Head of caudate nucleus (tissue), 42 donors: ENCODE measurements at regions not wholly inside any gene's neighbourhood (a gene's known extent, or its start where the extent isn't known, plus 50 kb on each side); places are given as distances from the start of the nearest gene placed in this dataset.
A peak's percentile ranks its signal among the peaks of the same experiment; 100 is the strongest.
"Not testable (repeated sequence)": the region's sequence is repeated elsewhere in the genome, so short reads cannot be mapped to it uniquely, and the experiment has no call there.

Source experiments
- DNase-seq, 42 donors: peaks; one replicate each; pipeline versions ENCODE4 v3.0.0 to v3.0.0-alpha.2; 2020 to 2021; ENCODE audit warnings: mixed read lengths in 7 of 42
- intact Hi-C: fragments of 100-400 bp; cut with DNase I; formaldehyde crosslinking; loops from one replicate; pipeline ENCODE4 v1.15.0; 2022

GRCh38 chr16:9622268-9622667 lies 530.8 kb downstream of the HAPSTR1 start:
- intact Hi-C loops = no loop called here

DNA sequence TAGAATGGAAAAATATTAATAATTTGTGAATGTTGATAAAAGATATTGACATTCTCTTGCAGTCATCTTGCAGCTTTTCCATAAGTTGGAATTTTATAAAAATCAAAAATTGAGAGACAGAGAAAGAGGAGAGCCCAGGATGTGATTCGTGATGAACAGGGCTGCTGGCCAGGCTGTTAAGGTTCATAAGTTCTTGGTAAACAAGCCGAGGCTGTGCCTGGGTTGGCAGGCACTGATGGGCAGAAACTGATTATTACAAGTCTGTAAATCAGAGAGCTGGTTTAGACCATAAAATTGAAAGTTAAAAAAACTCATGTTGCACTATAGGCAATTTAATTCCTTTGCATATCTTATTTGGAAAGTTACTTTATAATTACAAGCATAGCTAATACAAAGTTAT lies 533.7 kb downstream of the HAPSTR1 start:
- DNase-seq = no peak
- intact Hi-C loops = no loop called here

More at GRCh38 chr16:9622268-9622667, 530.8 kb downstream of the HAPSTR1 start:
- no peak for DNase-seq

- intact Hi-C loops = no loop called here
- no peak for DNase-seq
Observed at GRCh38 chr16:9627427-9627826, 536.0 kb downstream of the HAPSTR1 start.

DNA sequence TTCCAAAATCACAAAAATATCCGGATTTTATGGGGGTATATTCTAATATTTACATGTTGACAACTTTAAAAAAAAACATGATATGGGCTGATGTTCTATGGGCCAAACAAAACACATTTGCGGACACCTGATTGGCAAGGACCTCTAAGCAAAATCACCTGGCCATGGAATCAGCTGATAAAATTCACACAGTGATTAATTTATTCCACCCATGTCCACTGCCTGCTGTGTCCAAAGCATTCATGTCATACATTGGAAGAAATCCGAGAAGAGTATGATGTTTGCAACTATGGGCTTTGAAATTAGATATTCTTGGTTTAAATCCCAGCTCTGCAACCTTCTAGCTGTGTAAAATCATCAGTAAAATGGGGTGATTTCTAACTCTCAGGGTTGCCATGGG lies 538.7 kb downstream of the HAPSTR1 start:
- DNase-seq = no peak
- intact Hi-C loops = no loop called here

DNA sequence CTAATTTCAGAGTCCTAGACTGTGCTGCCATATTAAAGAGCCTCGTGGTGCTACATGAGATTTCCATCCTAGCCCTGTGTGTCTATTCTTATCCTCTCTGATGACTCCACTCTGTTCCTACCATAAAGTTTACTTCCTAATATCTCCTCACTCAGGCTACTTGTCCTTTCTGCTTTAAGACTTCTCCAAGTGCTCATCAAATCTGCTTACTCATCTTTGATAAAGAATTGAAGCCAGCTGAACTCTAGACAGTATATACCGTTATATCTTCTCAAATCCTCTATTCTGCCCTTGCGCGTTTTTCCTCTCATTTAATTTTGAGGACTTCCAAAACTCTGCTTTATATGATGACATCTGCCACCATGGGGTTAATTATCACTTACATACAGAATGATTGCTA lies 539.5 kb downstream of the HAPSTR1 start:
- intact Hi-C loops = no loop called here

GRCh38 chr16:9633844-9634243 lies 542.4 kb downstream of the HAPSTR1 start:
- intact Hi-C loops = no loop called here
- DNase-seq = no peak

More for the DNA sequence above, 539.5 kb downstream of the HAPSTR1 start:
- DNase-seq = no peak

GRCh38 chr16:9635150-9635720 lies 543.8 kb downstream of the HAPSTR1 start:
- intact Hi-C loops, DNase-seq: not testable (repeated sequence)

GRCh38 chr16:9644258-9644657 lies 538.0 kb downstream of the GRIN2A start:
- no peak for DNase-seq
- intact Hi-C loops = no loop called here

DNA sequence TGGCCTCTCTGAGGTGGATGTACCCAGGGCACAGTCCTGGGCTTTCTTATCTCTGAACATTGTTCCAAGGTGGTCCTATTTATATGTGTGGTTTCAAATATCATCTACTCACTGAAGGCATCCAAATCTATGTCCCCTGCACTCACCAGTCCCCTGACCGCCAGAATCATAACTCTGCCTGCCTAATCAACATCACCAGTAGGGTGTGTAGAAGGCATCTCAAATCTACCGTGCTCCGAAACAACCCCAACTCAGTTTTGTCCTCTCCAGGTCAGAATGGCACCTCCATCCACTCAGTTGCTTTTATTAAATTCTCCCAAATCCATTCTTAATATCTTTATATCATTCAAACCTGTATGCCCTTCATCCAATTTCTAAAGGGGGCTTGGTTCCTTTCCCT lies 536.3 kb downstream of the GRIN2A start:
- intact Hi-C loops = loop anchor here (5.0 kb wide), 1 partner anchor 536 kb away; the partner anchor contains the start of gene GRIN2A
- no peak for DNase-seq

GRCh38 chr16:9647981-9648701 lies 534.1 kb downstream of the GRIN2A start:
- DNase-seq = peak in 22 of 42 donors; percentile 6 to 72 (median 32)
- intact Hi-C loops = loop anchor here (5.0 kb wide), 1 partner anchor 534 kb away; the partner anchor contains the start of gene GRIN2A

GRCh38 chr16:9650284-9650683 lies 531.9 kb downstream of the GRIN2A start:
- no peak for DNase-seq
- intact Hi-C loops = no loop called here

DNA sequence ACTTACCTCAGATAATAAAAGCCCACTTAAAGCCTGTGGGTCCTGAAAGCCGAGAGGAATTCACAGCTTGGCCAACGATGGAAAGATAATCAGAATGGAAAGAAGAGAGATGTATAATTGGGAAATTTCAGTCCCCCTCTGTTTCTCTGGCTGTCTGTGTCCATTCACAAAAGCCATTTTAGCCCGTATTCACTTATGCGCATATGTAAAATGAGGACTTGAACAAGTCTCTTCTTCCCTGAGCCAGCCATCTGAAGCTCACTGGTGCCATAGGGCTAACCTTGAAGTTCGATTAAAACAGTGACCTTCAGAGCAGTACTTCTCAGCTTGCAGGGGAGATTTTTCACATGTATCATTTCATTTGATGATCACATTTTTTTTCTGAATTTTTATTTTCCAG lies 527.2 kb downstream of the GRIN2A start:
- intact Hi-C loops = no loop called here
- DNase-seq = no peak

DNA sequence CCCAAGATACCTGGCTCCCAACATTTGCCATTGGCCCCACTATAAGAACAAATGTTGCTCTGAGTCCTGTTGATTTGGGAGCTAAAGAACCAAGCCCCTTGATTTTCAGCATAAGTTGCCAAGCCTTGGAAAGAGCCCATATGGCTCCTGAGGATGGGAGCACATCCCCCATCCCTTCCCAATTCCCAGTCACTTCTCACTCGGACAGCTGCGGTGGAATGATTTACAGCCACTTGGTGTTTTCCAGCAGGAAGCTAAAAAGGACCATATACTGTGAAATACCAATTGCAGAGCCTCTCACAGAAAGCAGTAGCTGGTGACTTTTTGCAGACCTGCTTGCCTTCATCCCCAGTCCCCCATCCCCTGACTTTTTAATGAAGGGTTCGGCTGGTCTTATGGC lies 524.6 kb downstream of the GRIN2A start:
- intact Hi-C loops = no loop called here
- no peak for DNase-seq

DNA sequence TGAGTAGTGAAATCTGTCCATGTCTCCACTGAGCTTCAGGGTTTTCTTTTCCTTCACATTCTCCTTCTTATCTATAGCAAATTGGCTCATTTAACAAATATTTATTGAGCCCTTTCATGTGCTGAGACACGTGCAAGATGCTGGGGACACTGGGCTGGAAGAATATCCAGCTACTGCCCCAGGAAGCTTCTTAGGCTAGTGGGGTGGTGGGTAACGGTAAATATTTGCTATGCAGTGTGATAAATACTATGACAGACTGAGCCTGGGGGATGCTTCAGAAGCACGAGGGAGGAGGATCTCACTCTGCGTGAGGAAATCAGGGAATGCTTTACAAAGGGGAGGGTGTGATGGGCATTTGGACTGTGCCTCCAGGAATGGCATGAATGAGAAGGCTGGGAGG lies 524.1 kb downstream of the GRIN2A start:
- intact Hi-C loops = no loop called here
- DNase-seq = no peak

DNA sequence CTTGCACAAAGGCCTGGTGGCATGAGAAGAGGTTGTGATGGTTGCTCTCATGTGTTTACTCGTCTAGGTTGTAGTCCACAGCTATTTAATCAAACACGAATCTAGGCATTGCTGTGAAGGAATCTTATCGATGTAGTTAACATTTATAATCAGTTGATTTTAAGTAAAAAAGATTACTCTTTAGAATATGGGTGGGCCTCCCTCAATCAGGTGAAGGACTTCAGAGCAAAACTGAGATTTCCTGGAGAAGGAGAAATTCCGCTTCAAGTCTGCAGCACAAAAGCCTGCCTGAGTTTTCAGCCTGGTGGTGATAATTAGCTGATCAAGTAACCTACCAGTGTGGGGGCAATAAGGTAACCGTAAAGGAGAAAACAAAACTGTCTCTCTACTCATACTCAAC lies 523.6 kb downstream of the GRIN2A start:
- intact Hi-C loops = no loop called here
- DNase-seq = no peak

DNA sequence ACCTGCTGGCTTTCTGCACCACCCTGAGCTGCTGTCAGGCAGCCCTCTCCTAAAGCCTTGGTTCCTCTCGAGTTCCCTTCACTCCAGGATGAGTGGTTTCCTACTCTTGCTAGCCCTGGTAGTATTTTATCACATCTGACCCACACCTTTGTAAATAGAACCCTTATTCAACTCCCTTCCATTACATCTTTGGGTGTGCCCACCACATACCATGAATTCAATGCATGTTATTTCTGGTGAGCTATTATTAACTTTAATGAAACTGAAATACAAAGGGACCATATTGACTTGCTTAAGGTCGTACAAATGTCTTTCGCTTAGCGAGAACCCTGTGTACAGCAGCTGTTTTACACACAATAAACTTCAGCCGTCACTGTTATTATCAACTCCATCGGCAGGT lies 521.3 kb downstream of the GRIN2A start:
- DNase-seq = no peak
- intact Hi-C loops = no loop called here

GRCh38 chr16:9661336-9662017 lies 520.8 kb downstream of the GRIN2A start:
- intact Hi-C loops = no loop called here
- peak in 34 of 42 donors; percentile 13 to 76 (median 37) for DNase-seq

DNA sequence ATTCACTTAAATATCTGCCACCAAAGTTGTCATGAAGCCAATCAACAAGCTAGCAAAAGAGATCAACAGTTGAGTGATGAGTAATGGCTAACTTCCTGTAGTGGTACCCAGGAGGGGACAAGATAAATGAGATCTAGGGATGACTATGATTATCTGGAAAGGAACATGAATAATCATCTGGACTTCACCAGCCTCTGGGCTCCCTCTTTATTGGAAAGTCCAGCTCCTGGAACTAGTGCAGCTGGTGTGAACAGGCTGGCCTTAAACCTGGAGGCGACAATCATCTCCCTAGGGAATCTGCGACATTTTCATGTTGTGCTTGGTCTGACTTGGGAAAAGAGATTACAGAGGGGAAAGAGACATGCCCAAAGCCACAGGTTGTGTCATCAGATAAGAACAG lies 518.6 kb downstream of the GRIN2A start:
- no peak for DNase-seq
- intact Hi-C loops = no loop called here

DNA sequence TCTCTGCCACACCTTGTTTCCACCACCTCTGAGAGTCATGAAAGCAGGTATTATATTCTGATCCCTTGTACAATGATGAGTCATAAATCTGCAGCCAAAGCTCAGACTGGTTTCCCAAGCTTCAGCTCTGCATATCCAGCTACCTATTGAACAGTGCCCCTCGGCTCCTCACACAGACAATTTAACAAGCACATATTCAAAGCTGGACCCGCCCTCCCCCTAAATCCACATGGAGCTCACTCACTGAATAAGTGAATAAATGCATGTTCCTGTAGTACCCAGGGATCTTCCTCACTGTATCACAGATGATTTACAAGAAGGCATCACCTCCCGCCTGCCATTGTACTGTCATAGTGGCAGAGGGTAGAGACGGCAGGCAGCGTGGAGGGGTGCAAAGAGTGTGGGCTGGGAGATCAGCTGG lies 516.4 kb downstream of the GRIN2A start:
- intact Hi-C loops = no loop called here
- peak in 33 of 42 donors; percentile 9 to 71 (median 39) for DNase-seq

GRCh38 chr16:9666834-9667480 lies 515.3 kb downstream of the GRIN2A start:
- peak in 2 of 42 donors; percentile 17 to 53 for DNase-seq
- intact Hi-C loops = no loop called here
